ENCODE measurements at regions not wholly inside any gene's neighbourhood (a gene's known extent, or its start where the extent isn't known, plus 50 kb on each side); places are given as distances from the start of the nearest gene placed in this dataset.

DNA sequence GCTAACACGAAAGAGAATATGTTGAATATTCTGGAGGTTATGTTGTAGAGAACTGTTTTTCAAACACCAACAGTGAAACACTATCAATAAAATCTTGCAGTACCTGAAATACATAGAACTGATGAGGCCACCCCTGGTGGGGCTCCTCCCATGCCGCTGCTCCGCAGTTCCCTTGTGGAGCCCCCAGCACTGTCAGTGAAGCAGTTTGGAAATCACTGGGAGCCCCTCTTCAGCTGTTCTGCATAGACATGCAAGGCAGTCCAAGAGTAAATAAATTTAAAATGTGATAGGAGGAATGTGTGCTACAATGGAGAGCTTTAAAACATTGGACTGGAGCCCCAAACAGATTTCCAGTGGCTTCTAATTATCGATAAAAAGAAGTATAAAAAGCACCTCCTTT lies 189.4 kb downstream of the FNDC1 start:
- intact Hi-C loops (cut with DNase I, micrococcal nuclease) = no loop called here
- Mint-ChIP-seq H3K27ac (no peak overlapping the region), H3K9me3 (ENCODE audit: low read depth) (no peaks in the 10 kb centered on the region), H3K4me1 (no peaks in the 10 kb centered on the region), H3K27me3 (peaks cover 9% of the 10 kb centered on the region), H3K4me3 (no peak overlapping the region), H3K36me3 (ENCODE audit: low read depth) (no peaks in the 10 kb centered on the region)
- DNase-seq (no peak), ATAC-seq (no peak)
- ChIA-PET POLR2A (no interaction called here), CTCF (no interaction called here)

DNA sequence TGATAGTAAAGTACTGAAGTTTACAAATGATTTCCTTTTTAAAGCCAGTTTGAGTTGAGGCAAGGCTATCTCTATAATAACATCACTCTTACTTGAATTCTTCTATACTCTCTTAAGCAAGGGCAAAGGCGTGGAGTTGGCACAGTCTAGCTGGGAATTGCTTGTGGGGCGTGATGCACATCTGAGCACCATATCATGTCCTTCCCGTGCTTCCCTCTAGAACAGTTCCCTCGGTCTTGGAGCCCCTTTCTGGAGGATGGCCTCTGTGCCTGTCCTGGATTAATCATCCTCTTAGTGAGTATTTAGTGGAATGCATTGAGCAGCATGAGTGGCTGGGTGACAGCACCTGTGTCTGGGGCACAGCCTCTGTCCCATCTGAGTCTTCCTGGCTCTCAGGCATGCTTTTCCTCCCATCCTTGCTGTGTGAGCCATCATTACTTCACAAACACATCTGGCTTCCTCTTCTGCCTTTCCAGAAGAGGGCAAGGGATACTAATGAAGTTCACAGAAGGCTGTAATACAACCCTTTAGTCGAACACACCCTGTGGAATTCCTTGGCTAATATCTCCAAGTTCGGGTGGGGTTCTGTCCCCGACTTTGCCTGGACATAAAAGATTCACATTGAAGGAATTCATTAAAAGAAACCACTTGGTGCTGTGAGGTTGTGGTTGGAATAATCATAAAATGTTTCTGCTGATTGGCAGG lies 188.2 kb downstream of the FNDC1 start:
- Mint-ChIP-seq H3K9me3 (ENCODE audit: low read depth) (no peaks in the 10 kb centered on the region), H3K27me3 (peaks cover 9% of the 10 kb centered on the region), H3K27ac (no peak overlapping the region), H3K4me1 (no peaks in the 10 kb centered on the region), H3K36me3 (ENCODE audit: low read depth) (no peaks in the 10 kb centered on the region), H3K4me3 (no peak overlapping the region)
- POLR2A ChIA-PET = no interaction called here
- ATAC-seq = no peak
- CTCF ChIA-PET = interaction anchor here (0.7 kb wide), 1 partner anchor 224 kb away, joined by 3 read pairs; no protein-coding TSS in a partner anchor
- DNase-seq = no peak
- intact Hi-C loops (cut with DNase I, micrococcal nuclease) = no loop called here

DNA sequence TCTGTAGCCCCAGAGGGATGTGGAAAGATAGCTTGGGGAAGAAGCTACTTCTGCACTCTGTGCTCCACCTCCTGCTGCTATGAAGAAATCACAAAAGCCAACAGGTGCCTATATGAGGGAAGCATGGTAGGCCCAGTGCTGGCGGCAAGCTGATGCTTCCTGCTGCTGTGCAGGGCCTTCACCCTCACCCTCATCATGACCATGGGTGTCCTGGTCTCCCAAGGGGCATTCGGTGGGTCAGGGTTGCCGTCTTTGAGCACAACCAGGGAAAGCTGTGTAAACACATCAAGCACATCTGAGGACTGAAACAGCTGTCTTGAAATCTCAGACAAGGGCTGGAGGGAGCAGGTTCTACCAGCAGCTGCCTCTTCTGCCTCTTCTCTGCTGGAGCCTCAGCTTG lies 184.0 kb downstream of the FNDC1 start:
- Mint-ChIP-seq H3K27me3 (peaks cover 18% of the 10 kb centered on the region), H3K4me1 (no peaks in the 10 kb centered on the region), H3K36me3 (ENCODE audit: low read depth) (no peaks in the 10 kb centered on the region), H3K27ac (no peak overlapping the region), H3K4me3 (no peak overlapping the region), H3K9me3 (ENCODE audit: low read depth) (no peaks in the 10 kb centered on the region)
- no peak for DNase-seq
- ChIA-PET CTCF (interaction anchor here (0.5 kb wide), 1 partner anchor 141 kb away, joined by 3 read pairs; no protein-coding TSS in a partner anchor), POLR2A (no interaction called here)
- no peak for ATAC-seq
- intact Hi-C loops (cut with DNase I, micrococcal nuclease) = no loop called here

DNA sequence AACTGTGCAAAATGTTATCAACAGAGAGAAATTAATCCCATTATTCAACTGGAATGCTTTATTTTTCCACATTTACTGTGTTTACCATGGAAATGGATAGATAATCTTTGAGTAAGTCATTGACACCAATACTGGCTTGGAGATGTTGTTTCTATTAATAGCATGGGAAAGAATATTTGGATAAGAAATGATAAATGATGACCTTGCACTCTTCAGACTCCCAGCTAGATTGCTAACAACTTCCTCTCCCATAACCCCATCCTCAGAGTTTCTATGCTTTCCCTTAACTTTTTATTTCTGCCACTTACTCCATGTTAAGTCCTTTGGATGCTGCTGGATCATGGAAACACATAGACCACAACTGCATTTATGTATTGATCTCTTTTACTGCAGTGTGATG lies 182.5 kb downstream of the FNDC1 start:
- no peak overlapping the region for H3K4me3 Mint-ChIP-seq
- no peak for ATAC-seq
- no peaks in the 10 kb centered on the region for H3K4me1 Mint-ChIP-seq
- no peaks in the 10 kb centered on the region for H3K9me3 Mint-ChIP-seq (ENCODE audit: low read depth)
- intact Hi-C loops (cut with DNase I, micrococcal nuclease) = no loop called here
- POLR2A ChIA-PET = no interaction called here
- no peak for DNase-seq
- peaks cover 18% of the 10 kb centered on the region for H3K27me3 Mint-ChIP-seq
- CTCF ChIA-PET = no interaction called here
- H3K36me3 Mint-ChIP-seq (ENCODE audit: low read depth) = no peaks in the 10 kb centered on the region
- H3K27ac Mint-ChIP-seq = no peak overlapping the region

DNA sequence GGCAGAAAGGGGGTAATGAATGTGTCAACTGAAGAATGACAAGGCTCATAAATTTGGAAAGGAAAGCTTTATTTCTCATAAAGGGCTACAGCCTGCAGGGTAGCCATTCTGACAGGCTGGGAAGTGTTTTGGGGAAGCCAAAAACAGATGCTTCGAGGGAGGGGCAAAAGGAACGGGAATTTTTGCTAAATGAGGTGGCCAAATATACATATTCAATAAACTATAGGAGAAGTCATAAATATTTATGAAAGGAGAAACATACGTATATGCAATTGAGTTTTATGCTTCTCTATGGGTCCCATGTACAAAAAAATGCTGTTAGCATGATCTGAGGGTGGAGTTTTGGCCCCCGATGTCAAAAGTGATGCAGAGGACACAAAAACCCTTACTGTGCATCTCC lies 180.7 kb downstream of the FNDC1 start:
- Mint-ChIP-seq H3K27ac (no peak overlapping the region), H3K4me3 (no peak overlapping the region), H3K36me3 (ENCODE audit: low read depth) (no peaks in the 10 kb centered on the region), H3K9me3 (ENCODE audit: low read depth) (no peaks in the 10 kb centered on the region), H3K4me1 (no peaks in the 10 kb centered on the region), H3K27me3 (peaks cover 11% of the 10 kb centered on the region)
- DNase-seq (no peak), ATAC-seq (no peak)
- CTCF ChIA-PET = no interaction called here
- intact Hi-C loops (cut with DNase I, micrococcal nuclease) = no loop called here
- POLR2A ChIA-PET = no interaction called here

DNA sequence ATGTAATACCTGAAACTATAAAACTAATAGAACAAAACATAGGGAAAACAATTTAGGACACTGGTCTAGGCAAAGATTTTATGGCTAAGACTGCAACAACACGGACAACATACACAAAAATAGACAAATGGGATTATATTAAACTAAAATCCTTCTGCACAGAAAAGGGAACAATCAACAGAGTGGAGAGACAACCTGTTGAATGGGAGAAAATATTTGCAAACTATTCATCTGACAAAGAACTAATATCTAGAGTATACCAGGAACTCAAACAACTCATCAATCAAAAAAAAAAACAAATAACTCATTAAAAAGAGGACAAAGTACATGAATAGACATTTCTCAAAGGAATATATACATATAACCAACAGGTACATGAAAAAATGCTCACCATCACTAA lies 174.5 kb downstream of the FNDC1 start:
- Mint-ChIP-seq H3K4me1 (no peaks in the 10 kb centered on the region), H3K27me3 (peaks cover 16% of the 10 kb centered on the region), H3K4me3 (no peak overlapping the region), H3K27ac (no peak overlapping the region), H3K36me3 (ENCODE audit: low read depth) (no peaks in the 10 kb centered on the region), H3K9me3 (ENCODE audit: low read depth) (peaks cover 8% of the 10 kb centered on the region)
- no peak for DNase-seq
- ChIA-PET POLR2A (no interaction called here), CTCF (no interaction called here)
- intact Hi-C loops (cut with DNase I, micrococcal nuclease) = no loop called here
- ATAC-seq = no peak

DNA sequence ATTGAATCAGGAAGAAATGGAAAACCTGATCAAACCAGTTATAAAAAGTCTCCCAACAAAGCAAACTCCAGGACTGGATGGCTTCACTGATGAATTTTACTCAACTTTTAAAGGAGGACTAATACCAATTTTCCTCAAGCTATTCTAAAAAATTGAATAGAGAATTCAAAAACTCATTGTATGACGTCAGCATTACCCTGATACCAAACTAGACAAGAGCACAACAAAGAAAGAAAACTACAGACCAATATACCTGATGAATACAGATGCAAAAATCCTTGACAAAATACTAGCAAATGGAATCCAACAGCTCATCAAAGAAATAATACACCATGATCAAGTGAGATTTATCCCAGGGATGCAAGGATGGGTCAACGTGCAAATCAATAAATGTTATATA lies 172.9 kb downstream of the FNDC1 start:
- Mint-ChIP-seq H3K4me3 (no peak overlapping the region), H3K9me3 (ENCODE audit: low read depth) (peaks cover 11% of the 10 kb centered on the region), H3K4me1 (no peaks in the 10 kb centered on the region), H3K27me3 (peaks cover 15% of the 10 kb centered on the region), H3K36me3 (ENCODE audit: low read depth) (no peaks in the 10 kb centered on the region), H3K27ac (no peak overlapping the region)
- ATAC-seq (no peak), DNase-seq (no peak)
- ChIA-PET CTCF (no interaction called here), POLR2A (no interaction called here)
- intact Hi-C loops (cut with DNase I, micrococcal nuclease) = no loop called here

DNA sequence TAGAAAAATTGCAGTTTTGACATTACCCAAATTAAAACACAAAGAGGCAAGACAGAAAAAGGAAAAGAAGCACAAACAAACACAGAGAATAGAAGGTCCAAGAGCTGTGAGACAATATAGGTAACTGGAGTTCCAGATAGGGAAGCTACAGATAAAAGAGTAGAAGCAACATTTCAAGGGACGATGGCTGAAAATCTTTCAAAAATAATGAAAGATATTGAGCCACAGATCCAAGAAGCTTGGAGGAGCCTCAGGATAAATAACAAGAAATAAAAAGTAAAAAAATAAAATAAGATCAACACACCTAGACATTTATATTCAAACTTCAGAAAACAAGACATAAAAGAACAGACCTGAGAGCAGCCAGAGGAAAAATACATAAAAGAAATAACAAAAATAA lies 164.9 kb downstream of the FNDC1 start:
- no peak for ATAC-seq
- Mint-ChIP-seq H3K9me3 (ENCODE audit: low read depth) (peaks cover 15% of the 10 kb centered on the region), H3K4me1 (no peaks in the 10 kb centered on the region), H3K27ac (no peak overlapping the region), H3K4me3 (no peak overlapping the region), H3K36me3 (ENCODE audit: low read depth) (no peaks in the 10 kb centered on the region), H3K27me3 (peaks cover 12% of the 10 kb centered on the region)
- CTCF ChIA-PET = interaction anchor here (0.6 kb wide), 1 partner anchor 228 kb away, joined by 3 read pairs; no protein-coding TSS in a partner anchor
- POLR2A ChIA-PET = no interaction called here
- DNase-seq = no peak
- intact Hi-C loops (cut with DNase I, micrococcal nuclease) = no loop called here

DNA sequence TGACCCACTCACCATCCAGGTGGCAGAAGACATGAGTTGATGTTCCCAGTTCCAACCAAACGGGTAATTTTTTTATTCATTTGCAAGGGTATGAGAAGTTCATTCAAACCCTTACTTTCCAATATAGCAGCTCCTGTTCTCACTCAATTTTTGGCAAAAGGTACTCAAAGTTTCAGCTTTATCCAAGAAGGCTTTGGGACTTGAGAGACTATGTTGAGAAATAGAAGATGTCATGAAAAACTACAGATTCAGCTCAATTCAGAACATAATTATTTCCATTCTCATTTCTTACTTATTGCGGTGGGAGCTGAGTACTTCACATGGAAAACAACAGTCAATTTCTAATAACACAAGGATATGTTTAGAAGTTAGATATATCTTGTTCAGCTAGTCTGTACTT lies 162.3 kb downstream of the FNDC1 start:
- intact Hi-C loops (cut with DNase I, micrococcal nuclease) = no loop called here
- DNase-seq (no peak), ATAC-seq (no peak)
- no peak overlapping the region for H3K4me3 Mint-ChIP-seq
- ChIA-PET CTCF (interaction anchor here (0.6 kb wide), 1 partner anchor 363 kb away, joined by 3 read pairs; no protein-coding TSS in a partner anchor), POLR2A (no interaction called here)
- no peaks in the 10 kb centered on the region for H3K36me3 Mint-ChIP-seq (ENCODE audit: low read depth)
- H3K9me3 Mint-ChIP-seq (ENCODE audit: low read depth) = peaks cover 10% of the 10 kb centered on the region
- H3K4me1 Mint-ChIP-seq = no peaks in the 10 kb centered on the region
- no peak overlapping the region for H3K27ac Mint-ChIP-seq
- H3K27me3 Mint-ChIP-seq = peaks cover 8% of the 10 kb centered on the region

DNA sequence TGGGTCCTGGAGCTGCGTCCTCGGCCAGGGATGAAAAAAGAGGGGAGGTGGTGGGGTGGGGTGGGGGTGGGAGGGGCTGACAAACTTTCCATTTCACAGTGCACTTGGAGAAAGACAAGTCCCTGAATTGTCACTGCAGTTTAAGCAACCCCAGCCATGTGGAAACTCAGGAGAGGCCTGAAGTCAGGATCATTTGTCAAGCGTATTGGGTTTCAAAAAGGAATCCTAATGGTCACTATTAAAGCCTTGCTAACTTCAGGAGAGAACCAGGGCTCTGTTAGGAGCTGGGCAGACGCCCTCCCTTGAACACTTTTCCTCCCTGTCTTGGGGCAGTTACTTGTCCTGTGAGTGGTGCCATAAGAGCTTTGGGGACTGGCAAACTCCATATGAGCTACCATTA lies 159.9 kb downstream of the FNDC1 start:
- CTCF ChIA-PET = interaction anchor here (1.5 kb wide), 1 partner anchor 16 kb away, joined by 4 read pairs; no protein-coding TSS in a partner anchor

DNA sequence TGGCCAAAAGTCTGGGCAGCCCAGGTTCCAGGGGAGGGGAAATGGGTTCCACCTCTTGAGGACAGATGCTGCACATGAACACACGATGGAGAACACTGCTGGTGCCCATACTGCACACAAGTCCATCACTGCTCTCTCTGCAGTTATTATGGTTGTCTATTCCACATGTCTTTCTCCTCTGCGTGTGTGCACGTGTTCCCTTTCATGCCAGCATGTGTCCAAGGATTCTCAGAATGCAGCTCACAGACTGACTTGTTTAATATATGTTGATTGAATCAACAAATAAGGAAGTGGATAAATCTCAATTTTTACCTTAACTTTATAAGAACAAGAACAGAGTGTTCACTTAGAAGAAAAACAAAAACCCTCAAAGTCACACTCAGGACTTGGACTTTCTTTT lies 158.9 kb downstream of the FNDC1 start:
- intact Hi-C loops (cut with DNase I, micrococcal nuclease) = no loop called here
- no peak overlapping the region for H3K27ac Mint-ChIP-seq
- ChIA-PET CTCF (no interaction called here), POLR2A (no interaction called here)
- peaks cover 3% of the 10 kb centered on the region for H3K9me3 Mint-ChIP-seq (ENCODE audit: low read depth)
- DNase-seq (no peak), ATAC-seq (no peak)
- H3K4me1 Mint-ChIP-seq = no peaks in the 10 kb centered on the region
- no peak overlapping the region for H3K4me3 Mint-ChIP-seq
- no peaks in the 10 kb centered on the region for H3K36me3 Mint-ChIP-seq (ENCODE audit: low read depth)
- peaks cover 4% of the 10 kb centered on the region for H3K27me3 Mint-ChIP-seq

More for the DNA sequence above, 159.9 kb downstream of the FNDC1 start:
- Mint-ChIP-seq H3K27me3 (peaks cover 4% of the 10 kb centered on the region), H3K4me3 (no peak overlapping the region), H3K27ac (no peak overlapping the region), H3K9me3 (ENCODE audit: low read depth) (peaks cover 10% of the 10 kb centered on the region), H3K4me1 (no peaks in the 10 kb centered on the region), H3K36me3 (ENCODE audit: low read depth) (no peaks in the 10 kb centered on the region)
- DNase-seq (no peak), ATAC-seq (no peak)
- intact Hi-C loops (cut with DNase I, micrococcal nuclease) = no loop called here
- POLR2A ChIA-PET = no interaction called here

DNA sequence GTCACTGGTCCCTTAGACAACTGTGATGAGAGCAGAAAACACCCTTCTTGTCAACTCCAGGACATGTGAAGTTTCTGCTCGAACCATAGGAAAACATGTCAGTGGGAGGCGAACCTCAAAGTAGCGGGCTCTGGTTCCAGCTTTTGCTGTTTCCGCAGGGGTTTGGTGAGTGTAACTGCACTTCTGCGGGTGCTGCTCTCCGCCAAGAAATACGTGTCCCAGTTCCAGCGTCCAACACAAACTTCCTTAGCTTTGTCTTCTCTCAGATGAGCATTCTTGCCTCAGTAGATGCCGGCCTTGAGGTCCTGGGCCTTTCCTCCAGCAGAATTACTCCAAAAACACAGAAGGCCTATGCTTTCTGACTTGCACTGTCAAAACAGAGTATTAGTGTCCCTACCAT lies 156.3 kb downstream of the FNDC1 start:
- CTCF ChIA-PET = interaction anchor here (0.6 kb wide), 1 partner anchor 678 kb away, joined by 3 read pairs; no protein-coding TSS in a partner anchor
- Mint-ChIP-seq H3K27me3 (peaks cover 5% of the 10 kb centered on the region), H3K27ac (no peak overlapping the region), H3K4me3 (no peak overlapping the region), H3K9me3 (ENCODE audit: low read depth) (no peaks in the 10 kb centered on the region), H3K36me3 (ENCODE audit: low read depth) (no peaks in the 10 kb centered on the region), H3K4me1 (no peaks in the 10 kb centered on the region)
- DNase-seq = no peak
- intact Hi-C loops (cut with DNase I, micrococcal nuclease) = no loop called here
- POLR2A ChIA-PET = no interaction called here
- ATAC-seq = no peak
